ENCODE measurements at regions not wholly inside any gene's neighbourhood (a gene's known extent, or its start where the extent isn't known, plus 50 kb on each side); places are given as distances from the start of the nearest gene placed in this dataset.

DNA sequence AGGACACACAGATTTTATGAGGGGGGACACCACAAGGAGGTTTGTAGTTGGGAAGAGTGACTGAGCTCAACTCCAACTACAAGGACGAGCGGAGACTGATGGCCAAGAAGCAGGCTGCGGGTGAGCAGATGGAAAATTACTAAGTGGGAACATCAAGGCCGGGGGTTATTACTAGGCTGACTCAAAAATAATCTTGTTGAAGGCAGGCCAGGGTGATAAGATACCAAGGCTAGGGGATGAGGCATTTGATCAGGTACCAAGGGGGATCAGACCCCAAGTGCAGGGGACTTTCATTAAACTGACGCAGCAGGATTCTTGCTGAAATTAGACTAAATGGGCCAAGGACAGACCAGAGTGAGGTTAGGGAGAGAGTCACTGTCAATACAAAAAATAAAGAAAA lies 119.4 kb upstream of the SORBS2 start:
- Histone ChIP-seq H3K4me3 (ENCODE audit: low read length) (no peak overlapping the region), H3F3A (ENCODE audit: insufficient read depth, low read length, poor library complexity, severe bottlenecking) (no peaks in the 10 kb centered on the region), H4K20me1 (ENCODE audit: insufficient read depth) (no peaks in the 10 kb centered on the region), H3K27ac (ENCODE audit: low read length) (no peak overlapping the region), H3K4me2 (ENCODE audit: low read length) (no peak overlapping the region), H3K9ac (ENCODE audit: low read length) (no peak overlapping the region), H2AFZ (ENCODE audit: low read depth, low read length) (no peak overlapping the region), H3K27me3 (ENCODE audit: insufficient read depth, low read depth, low read length) (no peaks in the 10 kb centered on the region), H3K9me2 (ENCODE audit: insufficient read depth, low read length) (no peaks in the 10 kb centered on the region), H3K79me2 (replicated peaks; ENCODE audit: insufficient read depth, low read length) (no peaks in the 10 kb centered on the region), H3K36me3 (ENCODE audit: insufficient read depth, low read length) (no peaks in the 10 kb centered on the region), H3K9me3 (ENCODE audit: low read length) (no peaks in the 10 kb centered on the region)
- TF ChIP-seq, protein P1, sequence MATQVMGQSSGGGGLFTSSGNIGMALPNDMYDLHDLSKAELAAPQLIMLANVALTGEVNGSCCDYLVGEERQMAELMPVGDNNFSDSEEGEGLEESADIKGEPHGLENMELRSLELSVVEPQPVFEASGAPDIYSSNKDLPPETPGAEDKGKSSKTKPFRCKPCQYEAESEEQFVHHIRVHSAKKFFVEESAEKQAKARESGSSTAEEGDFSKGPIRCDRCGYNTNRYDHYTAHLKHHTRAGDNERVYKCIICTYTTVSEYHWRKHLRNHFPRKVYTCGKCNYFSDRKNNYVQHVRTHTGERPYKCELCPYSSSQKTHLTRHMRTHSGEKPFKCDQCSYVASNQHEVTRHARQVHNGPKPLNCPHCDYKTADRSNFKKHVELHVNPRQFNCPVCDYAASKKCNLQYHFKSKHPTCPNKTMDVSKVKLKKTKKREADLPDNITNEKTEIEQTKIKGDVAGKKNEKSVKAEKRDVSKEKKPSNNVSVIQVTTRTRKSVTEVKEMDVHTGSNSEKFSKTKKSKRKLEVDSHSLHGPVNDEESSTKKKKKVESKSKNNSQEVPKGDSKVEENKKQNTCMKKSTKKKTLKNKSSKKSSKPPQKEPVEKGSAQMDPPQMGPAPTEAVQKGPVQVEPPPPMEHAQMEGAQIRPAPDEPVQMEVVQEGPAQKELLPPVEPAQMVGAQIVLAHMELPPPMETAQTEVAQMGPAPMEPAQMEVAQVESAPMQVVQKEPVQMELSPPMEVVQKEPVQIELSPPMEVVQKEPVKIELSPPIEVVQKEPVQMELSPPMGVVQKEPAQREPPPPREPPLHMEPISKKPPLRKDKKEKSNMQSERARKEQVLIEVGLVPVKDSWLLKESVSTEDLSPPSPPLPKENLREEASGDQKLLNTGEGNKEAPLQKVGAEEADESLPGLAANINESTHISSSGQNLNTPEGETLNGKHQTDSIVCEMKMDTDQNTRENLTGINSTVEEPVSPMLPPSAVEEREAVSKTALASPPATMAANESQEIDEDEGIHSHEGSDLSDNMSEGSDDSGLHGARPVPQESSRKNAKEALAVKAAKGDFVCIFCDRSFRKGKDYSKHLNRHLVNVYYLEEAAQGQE (IDR thresholded peaks at IDR 0.05; ENCODE audit: borderline replicate concordance): no peak
- no peak for TF ChIP-seq SMC3 (conservative IDR thresholded peaks at IDR 0.05; ENCODE audit: poor library complexity)
- TF ChIP-seq, protein P2, sequence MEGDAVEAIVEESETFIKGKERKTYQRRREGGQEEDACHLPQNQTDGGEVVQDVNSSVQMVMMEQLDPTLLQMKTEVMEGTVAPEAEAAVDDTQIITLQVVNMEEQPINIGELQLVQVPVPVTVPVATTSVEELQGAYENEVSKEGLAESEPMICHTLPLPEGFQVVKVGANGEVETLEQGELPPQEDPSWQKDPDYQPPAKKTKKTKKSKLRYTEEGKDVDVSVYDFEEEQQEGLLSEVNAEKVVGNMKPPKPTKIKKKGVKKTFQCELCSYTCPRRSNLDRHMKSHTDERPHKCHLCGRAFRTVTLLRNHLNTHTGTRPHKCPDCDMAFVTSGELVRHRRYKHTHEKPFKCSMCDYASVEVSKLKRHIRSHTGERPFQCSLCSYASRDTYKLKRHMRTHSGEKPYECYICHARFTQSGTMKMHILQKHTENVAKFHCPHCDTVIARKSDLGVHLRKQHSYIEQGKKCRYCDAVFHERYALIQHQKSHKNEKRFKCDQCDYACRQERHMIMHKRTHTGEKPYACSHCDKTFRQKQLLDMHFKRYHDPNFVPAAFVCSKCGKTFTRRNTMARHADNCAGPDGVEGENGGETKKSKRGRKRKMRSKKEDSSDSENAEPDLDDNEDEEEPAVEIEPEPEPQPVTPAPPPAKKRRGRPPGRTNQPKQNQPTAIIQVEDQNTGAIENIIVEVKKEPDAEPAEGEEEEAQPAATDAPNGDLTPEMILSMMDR (IDR thresholded peaks at IDR 0.05; ENCODE audit: poor library complexity, severe bottlenecking): no peak
- TF ChIP-seq EP300 (conservative IDR thresholded peaks at IDR 0.05; ENCODE audit: poor library complexity, severe bottlenecking): no peak

DNA sequence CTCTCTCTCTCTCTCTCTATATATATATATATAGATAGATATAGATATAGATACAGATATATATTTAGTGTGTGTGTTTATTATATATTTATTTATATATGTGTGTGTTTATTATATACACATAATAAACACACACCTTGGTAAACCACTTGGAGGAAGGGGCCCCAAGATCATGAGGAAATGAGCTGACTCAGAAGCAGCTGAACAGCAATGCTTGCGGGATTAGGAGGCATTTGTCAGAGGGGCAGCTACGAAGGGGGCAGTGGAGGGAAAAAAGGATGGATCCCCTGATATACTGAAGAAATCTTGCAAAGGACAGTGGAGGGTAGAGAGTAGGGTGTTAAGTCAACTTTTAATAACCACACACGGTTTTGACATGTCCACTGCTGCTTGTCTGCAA lies 120.0 kb upstream of the SORBS2 start:
- no peak overlapping the region for H3K9ac ChIP-seq (ENCODE audit: low read length)
- H3K27ac ChIP-seq (ENCODE audit: low read length): no peak overlapping the region
- H4K20me1 ChIP-seq (ENCODE audit: insufficient read depth): no peaks in the 10 kb centered on the region
- H3K9me2 ChIP-seq (ENCODE audit: insufficient read depth, low read length): no peaks in the 10 kb centered on the region
- no peak overlapping the region for H2AFZ ChIP-seq (ENCODE audit: low read depth, low read length)
- no peaks in the 10 kb centered on the region for H3K79me2 ChIP-seq (replicated peaks; ENCODE audit: insufficient read depth, low read length)
- no peaks in the 10 kb centered on the region for H3F3A ChIP-seq (ENCODE audit: insufficient read depth, low read length, poor library complexity, severe bottlenecking)
- H3K4me2 ChIP-seq (ENCODE audit: low read length): no peak overlapping the region
- no peak overlapping the region for H3K4me3 ChIP-seq (ENCODE audit: low read length)
- TF ChIP-seq, protein P1 (IDR thresholded peaks at IDR 0.05; ENCODE audit: borderline replicate concordance): no peak
- no peak for TF ChIP-seq EZH2 (IDR thresholded peaks at IDR 0.05; ENCODE audit: borderline replicate concordance, insufficient read depth, low read length, poor library complexity, severe bottlenecking)
- no peak for TF ChIP-seq MXI1 (conservative IDR thresholded peaks at IDR 0.05; ENCODE audit: poor library complexity, severe bottlenecking)
- no peak for TF ChIP-seq TAF1 (IDR thresholded peaks at IDR 0.05; ENCODE audit: low read depth)
- no peak for TF ChIP-seq SMC3 (conservative IDR thresholded peaks at IDR 0.05; ENCODE audit: poor library complexity)
- no peak for TF ChIP-seq POLR2AphosphoS5 (IDR thresholded peaks at IDR 0.05)
- no peak for TF ChIP-seq EP300 (conservative IDR thresholded peaks at IDR 0.05; ENCODE audit: poor library complexity, severe bottlenecking)
- TF ChIP-seq, protein P2 (IDR thresholded peaks at IDR 0.05; ENCODE audit: poor library complexity, severe bottlenecking): no peak
- no peak for TF ChIP-seq RAD21 (conservative IDR thresholded peaks at IDR 0.05)
- no peaks in the 10 kb centered on the region for H3K9me3 ChIP-seq (ENCODE audit: low read length)
- no peaks in the 10 kb centered on the region for H3K36me3 ChIP-seq (ENCODE audit: insufficient read depth, low read length)
- H3K27me3 ChIP-seq (ENCODE audit: insufficient read depth, low read depth, low read length): no peaks in the 10 kb centered on the region
